RWPE2 (cell line): ENCODE measurements at regions not wholly inside any gene's neighbourhood (a gene's known extent, or its start where the extent isn't known, plus 50 kb on each side); places are given as distances from the start of the nearest gene placed in this dataset.
"Not testable (repeated sequence)": the region's sequence is repeated elsewhere in the genome, so short reads cannot be mapped to it uniquely, and the experiment has no call there.

Source experiments
- ATAC-seq: fragments of 200-7000 bp; cut with Tn5 transposase; 3 replicates; pipeline ENCODE4 v1.9.1; 2021; ENCODE audit warnings: low read depth
- DNase-seq: peaks from one replicate; pipeline ENCODE4 v3.0.0-alpha.2; 2020; ENCODE audit warnings: low spot score
- H3K27ac ChIP-seq: fragments of 450-650 bp; 2 replicates; pipeline ENCODE4 v1.5.1; 2017; ENCODE audit warnings: mild to moderate bottlenecking; ENCODE audit not compliant: poor library complexity, severe bottlenecking
- H3K27me3 ChIP-seq: fragments of 250-450 bp; sonication (Bioruptor Pico); 2 replicates; pipeline ENCODE4 v1.5.1; 2021; ENCODE audit warnings: mild to moderate bottlenecking, moderate library complexity; ENCODE audit not compliant: insufficient read depth, poor library complexity, severe bottlenecking
- H3K36me3 ChIP-seq: fragments of 250-450 bp; sonication (Bioruptor Pico); 2 replicates; pipeline ENCODE4 v1.5.1; 2020; ENCODE audit warnings: low read depth, mild to moderate bottlenecking, moderate library complexity
- H3K4me1 ChIP-seq: fragments of 250-450 bp; sonication (Bioruptor Pico); 2 replicates; pipeline ENCODE4 v1.5.1; 2021; ENCODE audit warnings: mild to moderate bottlenecking, moderate library complexity; ENCODE audit not compliant: insufficient read depth, poor library complexity, severe bottlenecking
- H3K4me3 ChIP-seq: fragments of 250-450 bp; sonication (Bioruptor Pico); 2 replicates; pipeline ENCODE4 v1.5.1; 2021; ENCODE audit warnings: mild to moderate bottlenecking, moderate library complexity; ENCODE audit not compliant: severe bottlenecking
- H3K9me3 ChIP-seq: fragments of 250-450 bp; sonication (Bioruptor Pico); 2 replicates; pipeline ENCODE4 v1.5.1; 2021; ENCODE audit warnings: mild to moderate bottlenecking, moderate library complexity; ENCODE audit not compliant: severe bottlenecking
- CTCF ChIP-seq: fragments of 450-650 bp; IDR thresholded peaks from one replicate; pipeline ENCODE4 v1.5.1; 2017; ENCODE audit warnings: mild to moderate bottlenecking, moderate library complexity; ENCODE audit not compliant: poor library complexity, severe bottlenecking

GRCh38 chr6:138664745-138665144 lies 108.8 kb upstream of the CCDC28A start:
- no peaks in the 10 kb centered on the region for H3K9me3 ChIP-seq
- no peaks in the 10 kb centered on the region for H3K36me3 ChIP-seq
- DNase-seq, result no peak
- no peak overlapping the region for H3K4me3 ChIP-seq
- ATAC-seq, result no peak
- H3K27me3 ChIP-seq, result no peaks in the 10 kb centered on the region
- TF ChIP-seq CTCF, result no peak
- peaks cover 10% of the 10 kb centered on the region for H3K4me1 ChIP-seq
- H3K27ac ChIP-seq, result no peak overlapping the region

- H3K27ac ChIP-seq, result no peak overlapping the region
- no peaks in the 10 kb centered on the region for H3K27me3 ChIP-seq
- H3K4me3 ChIP-seq, result no peak overlapping the region
- H3K9me3 ChIP-seq, result no peaks in the 10 kb centered on the region
- ATAC-seq (no peak), DNase-seq (no peak)
- no peak for TF ChIP-seq CTCF
- H3K4me1 ChIP-seq, result peaks cover 10% of the 10 kb centered on the region
- no peaks in the 10 kb centered on the region for H3K36me3 ChIP-seq
Measured at GRCh38 chr6:138666636-138667035, 106.9 kb upstream of the CCDC28A start.

DNA sequence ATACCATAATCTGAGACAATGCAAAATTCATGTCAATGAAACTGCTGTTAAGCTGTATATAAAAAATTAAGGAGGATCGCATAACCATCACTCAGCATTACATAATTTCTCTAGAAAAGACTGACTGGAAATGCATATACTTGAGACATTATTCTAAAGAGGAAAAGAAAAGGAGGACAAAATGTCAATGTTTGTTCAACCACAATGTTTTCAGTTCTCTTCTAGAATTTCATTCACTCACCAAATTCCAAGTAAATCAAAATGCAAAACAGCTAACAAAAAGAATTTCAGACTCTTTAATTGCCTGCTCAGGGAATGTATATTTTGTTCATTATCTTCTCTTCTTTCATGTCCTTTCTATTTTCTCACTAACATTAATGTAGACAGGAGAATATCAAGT lies 106.2 kb upstream of the CCDC28A start:
- Histone ChIP-seq H3K27ac (no peak overlapping the region), H3K9me3 (no peaks in the 10 kb centered on the region)
- ATAC-seq, result no peak

DNA sequence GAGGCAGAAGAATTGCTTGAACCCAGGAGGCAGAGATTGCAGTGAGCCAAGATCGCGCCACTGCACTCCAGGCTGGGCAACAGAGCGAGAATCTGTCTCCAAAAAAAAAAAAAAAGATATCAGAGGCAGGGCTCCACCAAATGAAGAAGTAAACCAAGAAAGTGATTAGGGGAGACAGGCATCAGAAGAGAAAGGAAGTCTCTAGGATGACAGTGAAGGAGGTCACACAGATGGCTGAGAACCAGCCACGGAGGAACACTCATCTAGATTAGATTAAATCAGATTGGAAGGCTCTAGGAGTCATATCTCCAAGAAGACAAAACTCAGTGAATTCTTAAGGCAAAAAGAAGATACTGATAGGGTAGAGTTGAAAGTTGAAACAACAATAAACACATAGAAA lies 102.2 kb upstream of the CCDC28A start:
- ATAC-seq (no peak), DNase-seq (no peak)
- no peaks in the 10 kb centered on the region for H3K27me3 ChIP-seq
- TF ChIP-seq CTCF, result no peak
- H3K27ac ChIP-seq, result no peak overlapping the region
- H3K9me3 ChIP-seq, result no peaks in the 10 kb centered on the region
- no peak overlapping the region for H3K4me3 ChIP-seq
- H3K4me1 ChIP-seq, result no peaks in the 10 kb centered on the region
- H3K36me3 ChIP-seq, result 0 out of 2 replicates have a peak, but pooled peaks cover 4% of the 10 kb centered on the region

More for the DNA sequence above, 106.2 kb upstream of the CCDC28A start:
- H3K27me3 ChIP-seq, result no peaks in the 10 kb centered on the region
- no peaks in the 10 kb centered on the region for H3K36me3 ChIP-seq
- no peak for TF ChIP-seq CTCF
- no peak for DNase-seq
- peaks cover 6% of the 10 kb centered on the region for H3K4me1 ChIP-seq
- H3K4me3 ChIP-seq, result no peak overlapping the region

DNA sequence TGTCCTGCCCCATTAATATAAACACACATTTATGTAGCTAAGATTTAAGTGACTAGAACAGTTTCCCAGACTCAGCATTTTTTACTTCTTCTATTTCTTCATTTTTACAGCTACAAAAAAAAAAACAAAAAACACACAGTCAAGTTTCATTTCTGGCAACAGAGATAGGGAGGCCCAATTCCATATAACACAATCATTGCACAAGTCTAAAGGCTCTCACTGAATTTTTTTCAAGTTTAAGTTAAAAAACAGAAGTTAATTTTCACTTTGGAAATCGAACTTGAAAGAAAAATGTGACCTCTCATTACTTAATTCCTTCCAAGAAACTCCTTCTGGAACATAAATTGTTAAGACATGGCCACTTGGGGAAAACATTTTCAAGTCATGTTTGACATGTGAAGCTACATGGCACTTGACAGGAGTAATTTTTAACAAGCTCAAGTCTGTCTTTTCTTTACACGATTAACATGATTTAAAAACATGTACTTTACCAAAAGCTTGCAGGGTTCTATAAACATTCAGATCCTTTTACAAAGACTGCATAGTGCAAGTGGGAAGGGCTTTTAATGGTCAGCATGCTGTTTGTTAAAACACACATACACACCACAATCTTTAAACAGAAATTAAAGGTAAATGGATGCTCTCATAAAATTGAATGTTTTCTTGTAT lies 100.1 kb upstream of the CCDC28A start:
- no peaks in the 10 kb centered on the region for H3K4me1 ChIP-seq
- H3K36me3 ChIP-seq, result 0 out of 2 replicates have a peak, but pooled peaks cover 4% of the 10 kb centered on the region
- no peak for ATAC-seq
- no peak for DNase-seq
- H3K9me3 ChIP-seq, result no peaks in the 10 kb centered on the region
- no peak overlapping the region for H3K4me3 ChIP-seq
- H3K27me3 ChIP-seq, result no peaks in the 10 kb centered on the region
- TF ChIP-seq CTCF, result no peak
- H3K27ac ChIP-seq, result no peak overlapping the region

DNA sequence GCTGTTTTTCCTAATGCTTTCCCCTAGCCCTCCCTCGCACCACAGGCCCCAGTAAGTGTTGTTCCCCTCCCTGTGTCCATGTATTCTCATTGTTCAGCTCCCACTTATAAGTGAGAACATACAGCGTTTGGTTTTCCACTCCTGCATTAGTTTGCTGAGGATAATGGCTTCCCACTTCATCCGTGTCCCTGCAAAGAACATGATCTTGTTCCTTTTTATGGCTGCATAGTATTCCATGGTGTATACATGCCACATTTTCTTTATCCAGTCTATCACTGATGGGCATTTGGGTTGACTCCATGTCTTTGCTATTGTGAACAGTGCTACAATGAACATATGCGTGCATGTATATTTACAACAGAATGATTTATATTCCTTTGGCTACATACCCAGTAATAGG lies 99.1 kb upstream of the CCDC28A start:
- not testable (repeated sequence) for H3K36me3 ChIP-seq, H3K27me3 ChIP-seq, ATAC-seq, H3K4me3 ChIP-seq, H3K9me3 ChIP-seq, H3K4me1 ChIP-seq, DNase-seq, H3K27ac ChIP-seq
